Upper lobe of left lung (tissue), 6 donors: ENCODE measurements at regions not wholly inside any gene's neighbourhood (a gene's known extent, or its start where the extent isn't known, plus 50 kb on each side); places are given as distances from the start of the nearest gene placed in this dataset.

ENCODE experiments used
- ATAC-seq, 2 donors: fragments of 200-7000 bp; cut with Tn5 transposase; one replicate each; pipeline ENCODE4 v1.9.1; 2022; ENCODE audit warnings: mild to moderate bottlenecking in 2 of 2, moderate library complexity in 2 of 2; ENCODE audit not compliant: low FRiP score in 2 of 2
- DNase-seq, 2 donors: peaks; one replicate each; pipeline ENCODE4 v3.0.0-alpha.2; 2019 to 2020
- H3K27ac ChIP-seq, 4 donors: fragments of 200-600 bp; sonication (generic); one replicate each; pipeline ENCODE4 v1.5.1; 2016 to 2019
- H3K27me3 ChIP-seq, 4 donors: fragments of 200-600 bp; sonication (generic); one replicate each; pipeline ENCODE4 v1.5.1; 2017 to 2019
- H3K36me3 ChIP-seq, 4 donors: fragments of 200-600 bp; sonication (generic); one replicate each; pipeline ENCODE4 v1.5.1; 2016 to 2019
- H3K4me1 ChIP-seq, 4 donors: fragments of 200-600 bp; sonication (generic); one replicate each; pipeline ENCODE4 v1.5.1; 2018 to 2019
- H3K4me3 ChIP-seq, 4 donors: fragments of 200-600 bp; sonication (generic); one replicate each; pipeline ENCODE4 v1.5.1; 2017 to 2019; ENCODE audit warnings: mild to moderate bottlenecking in 2 of 4, moderate library complexity in 1 of 4
- H3K9me3 ChIP-seq, 4 donors: fragments of 200-600 bp; sonication (generic); one replicate each; pipeline ENCODE4 v1.5.1; 2018 to 2019
- CTCF ChIP-seq, 6 experiments: fragments of 450-650 bp in 4 of 6; fragments of 200-600 bp in 2 of 6; sonication (generic) in 2 of 6; IDR thresholded peaks; one replicate each; pipeline ENCODE4 v1.5.1; 2016 to 2019; ENCODE audit warnings: antibody characterized with exemption in 6 of 6
- EP300 ChIP-seq, 4 donors: sonication (generic); formaldehyde crosslinking; IDR thresholded peaks; one replicate each; pipeline ENCODE4 v1.5.1; 2017; ENCODE audit warnings: antibody characterized with exemption in 4 of 4, control low read depth in 2 of 4
- POLR2A ChIP-seq, 4 donors: fragments of 450-650 bp; IDR thresholded peaks; one replicate each; pipeline ENCODE4 v1.5.1; 2016 to 2017; ENCODE audit warnings: antibody characterized with exemption in 4 of 4, mild to moderate bottlenecking in 2 of 4
- POLR2AphosphoS5 ChIP-seq, 2 donors: sonication (generic); formaldehyde crosslinking; IDR thresholded peaks; one replicate each; pipeline ENCODE4 v1.5.1; 2017; ENCODE audit warnings: antibody characterized with exemption in 2 of 2
- WGBS, 2 donors: methylation state at CpG; one replicate each; pipeline ENCODE4 v1.1.5; 2017 to 2018; 5-methylcytosine and 5-hydroxymethylcytosine counted together
- donor health status: DM: no; HTN: no; CAD: no; lungs with moderate emphysema.
- donor health status: DM: no; HTN: yes; CAD: no; lungs with severe emphysema.

- H3K27ac ChIP-seq: no peak overlapping the region
- no peak for DNase-seq
- no peaks in the 10 kb centered on the region for H3K36me3 ChIP-seq
- ATAC-seq: no peak
- H3K27me3 ChIP-seq: no peaks in the 10 kb centered on the region
- H3K4me1 ChIP-seq: no peaks in the 10 kb centered on the region
- 72% methylated on average over 1 of the region's 1 CpG; no CpG with 5 or more reads in 1 of the 2 donors for WGBS, 2 donors
- peaks cover 0 to 21% (median 0%) of the 10 kb centered on the region in 4 donors for H3K9me3 ChIP-seq
- TF ChIP-seq CTCF (IDR thresholded peaks at IDR 0.05) (no peak), POLR2AphosphoS5 (IDR thresholded peaks at IDR 0.05) (no peak), POLR2A (IDR thresholded peaks at IDR 0.05) (no peak), EP300 (IDR thresholded peaks at IDR 0.05) (no peak)
- no peak overlapping the region for H3K4me3 ChIP-seq
Measured at GRCh38 chr14:27506272-27506671, 908.4 kb upstream of the NOVA1 start.

DNA sequence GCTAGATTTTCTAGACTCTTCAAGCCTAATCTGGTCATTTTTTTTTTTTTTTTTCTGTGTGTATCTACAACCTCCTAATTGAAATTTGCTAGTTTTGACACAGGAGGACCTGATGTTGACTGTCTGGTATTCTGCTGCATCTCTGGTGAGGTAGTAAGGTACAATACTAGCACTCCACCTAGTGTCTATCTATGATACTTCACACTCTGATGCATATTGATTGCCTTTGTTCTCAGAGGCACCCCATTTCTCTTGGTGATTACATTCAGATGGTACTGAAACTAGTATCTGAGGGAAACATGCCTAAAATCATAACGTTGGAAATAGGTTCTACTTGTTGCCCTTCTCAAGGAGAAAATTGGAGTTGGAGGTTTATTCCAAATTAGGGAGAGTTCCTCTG is 930.5 kb upstream of the NOVA1 start:
- TF ChIP-seq POLR2A (IDR thresholded peaks at IDR 0.05) (no peak), POLR2AphosphoS5 (IDR thresholded peaks at IDR 0.05) (no peak), EP300 (IDR thresholded peaks at IDR 0.05) (no peak), CTCF (IDR thresholded peaks at IDR 0.05) (no peak)
- H3K9me3 ChIP-seq: no peaks in the 10 kb centered on the region
- DNase-seq (no peak), ATAC-seq (peak in 1 of 2 donors; percentile 57)
- H3K27me3 ChIP-seq: no peaks in the 10 kb centered on the region
- no peak overlapping the region for H3K27ac ChIP-seq
- WGBS, 2 donors: 4 to 21% methylated on average over 1 of the region's 1 CpG
- H3K36me3 ChIP-seq: no peaks in the 10 kb centered on the region
- H3K4me3 ChIP-seq: no peak overlapping the region
- H3K4me1 ChIP-seq: no peaks in the 10 kb centered on the region

DNA sequence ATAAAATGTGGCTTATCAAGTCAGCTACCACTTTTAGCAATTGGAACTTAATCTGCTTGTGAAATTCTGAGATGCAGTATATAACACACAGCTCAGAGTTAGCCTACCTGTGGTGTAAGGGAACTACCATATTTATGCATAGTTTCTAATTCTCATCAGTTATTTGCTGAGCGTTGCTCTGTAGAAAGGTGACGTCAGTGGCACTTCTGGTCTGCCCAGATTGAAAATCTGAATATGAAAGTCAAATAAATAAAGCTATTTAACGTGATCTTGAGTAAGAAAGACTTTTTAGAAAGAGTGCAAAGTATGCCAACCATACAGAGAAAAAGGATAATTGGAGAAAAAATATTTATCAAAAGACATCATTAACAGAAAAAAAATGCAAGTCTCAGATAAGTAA is 938.9 kb upstream of the NOVA1 start:
- WGBS, 2 donors: 47 to 75% methylated on average over 3 of the region's 3 CpGs

GRCh38 chr14:27546111-27546510 is 948.3 kb upstream of the NOVA1 start:
- whole genome bisulfite sequencing, 2 donors: 57 to 87% methylated on average over 2 of the region's 2 CpGs
- ATAC-seq: no peak

More for the DNA sequence above, 938.9 kb upstream of the NOVA1 start:
- no peak for ATAC-seq
- no peaks in the 10 kb centered on the region for H3K36me3 ChIP-seq
- no peaks in the 10 kb centered on the region for H3K4me1 ChIP-seq
- H3K27ac ChIP-seq: no peak overlapping the region
- H3K9me3 ChIP-seq: no peaks in the 10 kb centered on the region
- TF ChIP-seq CTCF (IDR thresholded peaks at IDR 0.05): no peak
- TF ChIP-seq POLR2A (IDR thresholded peaks at IDR 0.05): no peak
- TF ChIP-seq EP300 (IDR thresholded peaks at IDR 0.05): no peak
- no peak for TF ChIP-seq POLR2AphosphoS5 (IDR thresholded peaks at IDR 0.05)
- H3K27me3 ChIP-seq: no peaks in the 10 kb centered on the region
- H3K4me3 ChIP-seq: no peak overlapping the region
- DNase-seq: no peak

More at GRCh38 chr14:27546111-27546510, 948.3 kb upstream of the NOVA1 start:
- H3K4me1 ChIP-seq: no peaks in the 10 kb centered on the region
- DNase-seq: no peak
- H3K9me3 ChIP-seq: peaks cover 0 to 3% (median 0%) of the 10 kb centered on the region in 4 donors
- no peak overlapping the region for H3K4me3 ChIP-seq
- H3K27me3 ChIP-seq: no peaks in the 10 kb centered on the region
- no peak overlapping the region for H3K27ac ChIP-seq
- no peaks in the 10 kb centered on the region for H3K36me3 ChIP-seq
- TF ChIP-seq POLR2A (IDR thresholded peaks at IDR 0.05): no peak
- TF ChIP-seq CTCF (IDR thresholded peaks at IDR 0.05): no peak
- no peak for TF ChIP-seq EP300 (IDR thresholded peaks at IDR 0.05)
- TF ChIP-seq POLR2AphosphoS5 (IDR thresholded peaks at IDR 0.05): no peak
